Mesodermal cell (in vitro differentiated cells): ENCODE measurements at regions not wholly inside any gene's neighbourhood (a gene's known extent, or its start where the extent isn't known, plus 50 kb on each side); places are given as distances from the start of the nearest gene placed in this dataset.

Experiments used
- H3K27ac ChIP-seq: 2 replicates; pipeline ENCODE4 v1.7.0; 2013; ENCODE audit warnings: mild to moderate bottlenecking, low read depth, low read length, moderate library complexity; ENCODE audit not compliant: severe bottlenecking
- H3K36me3 ChIP-seq: 2 replicates; pipeline ENCODE4 v1.7.1; 2013; ENCODE audit warnings: mild to moderate bottlenecking, low read length, moderate library complexity; ENCODE audit not compliant: control insufficient read depth, insufficient read depth
- H3K4me1 ChIP-seq: one replicate; pipeline ENCODE4 v1.7.1; 2013; ENCODE audit warnings: mild to moderate bottlenecking, low read length; ENCODE audit not compliant: insufficient read depth, control insufficient read depth, poor library complexity, severe bottlenecking
- H3K4me3 ChIP-seq: 2 replicates; pipeline ENCODE4 v1.7.0; 2013; ENCODE audit warnings: low read length, control low read depth, mild to moderate bottlenecking; ENCODE audit not compliant: insufficient read depth, poor library complexity, severe bottlenecking; ENCODE audit errors: extremely low read depth
- H3K9me3 ChIP-seq: 2 replicates; pipeline ENCODE4 v1.7.1; 2013; ENCODE audit warnings: mild to moderate bottlenecking, low read length, moderate library complexity; ENCODE audit not compliant: control insufficient read depth
- WGBS, 2 experiments: methylation state at CpG; one replicate each; pipeline ENCODE4 v1.1.5; 2013; ENCODE audit warnings: missing lambda C conversion rate in 2 of 2; ENCODE audit not compliant: insufficient coverage in 2 of 2; 5-methylcytosine and 5-hydroxymethylcytosine counted together

DNA sequence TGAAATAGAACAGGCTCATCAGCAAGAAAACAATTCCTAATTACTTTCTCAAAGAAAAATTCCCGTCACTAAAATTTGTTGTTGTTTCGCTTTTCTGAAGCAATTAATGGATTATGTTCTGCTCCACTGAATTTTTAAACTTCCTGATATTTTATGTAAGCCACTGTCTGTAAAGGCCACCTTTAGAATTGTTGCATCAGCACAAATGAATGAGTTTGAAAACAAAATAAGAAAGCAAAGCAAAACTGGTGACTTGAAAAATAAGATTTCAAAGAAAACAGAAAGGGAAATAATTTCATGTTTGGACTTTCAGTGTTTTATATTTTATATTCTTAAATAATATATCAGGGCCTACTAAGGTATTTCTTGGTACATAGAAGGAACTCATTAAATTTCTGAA is 636.3 kb upstream of the TYRP1 start:
- Histone ChIP-seq H3K4me1 (no peaks in the 10 kb centered on the region), H3K4me3 (no peak overlapping the region), H3K27ac (no peak overlapping the region), H3K9me3 (peaks cover 16% of the 10 kb centered on the region), H3K36me3 (no peaks in the 10 kb centered on the region)
- WGBS, 2 experiments: no CpG with 5 or more reads among the region's 2 CpGs

- Histone ChIP-seq H3K36me3 (no peaks in the 10 kb centered on the region), H3K27ac (no peak overlapping the region), H3K4me1 (peaks cover 2% of the 10 kb centered on the region), H3K9me3 (peaks cover 4% of the 10 kb centered on the region), H3K4me3 (no peak overlapping the region)
- WGBS, 2 experiments: 100% methylated on average over 1 of the region's 2 CpGs; no CpG with 5 or more reads in 1 of the 2 experiments
Observed at GRCh38 chr9:12060067-12060466, 633.1 kb upstream of the TYRP1 start.

GRCh38 chr9:12060811-12061210 is 632.4 kb upstream of the TYRP1 start:
- H3K4me1 ChIP-seq: peaks cover 6% of the 10 kb centered on the region
- no peaks in the 10 kb centered on the region for H3K36me3 ChIP-seq
- no peak overlapping the region for H3K4me3 ChIP-seq
- WGBS, 2 experiments: 100% methylated on average over 1 of the region's 2 CpGs; no CpG with 5 or more reads in 1 of the 2 experiments
- peaks cover 3% of the 10 kb centered on the region for H3K9me3 ChIP-seq
- no peak overlapping the region for H3K27ac ChIP-seq

DNA sequence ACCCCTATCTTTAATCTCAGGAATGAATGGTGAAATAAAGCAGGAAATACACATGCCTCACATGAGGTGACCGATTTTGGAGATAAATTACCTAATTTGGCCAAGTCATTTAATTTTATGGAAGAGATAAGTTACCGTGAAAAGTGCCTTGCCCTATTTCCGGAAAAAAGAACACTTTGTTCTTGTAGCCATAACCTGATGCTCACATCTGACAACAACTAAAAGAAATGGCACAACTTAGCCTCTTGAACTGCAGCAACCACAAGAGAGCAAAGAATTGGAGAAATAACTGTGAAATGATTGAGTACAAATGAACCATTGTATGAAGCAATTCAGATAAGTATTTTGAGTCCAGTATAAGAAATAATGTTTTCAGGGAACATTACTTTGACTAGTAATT is 628.1 kb upstream of the TYRP1 start:
- WGBS, 2 experiments: 83% methylated on average over 1 of the region's 3 CpGs; no CpG with 5 or more reads in 1 of the 2 experiments

GRCh38 chr9:12065686-12066085 is 627.5 kb upstream of the TYRP1 start:
- H3K9me3 ChIP-seq: no peaks in the 10 kb centered on the region
- no peak overlapping the region for H3K27ac ChIP-seq
- H3K4me1 ChIP-seq: peaks cover 6% of the 10 kb centered on the region
- no peaks in the 10 kb centered on the region for H3K36me3 ChIP-seq
- 94 to 97% methylated on average over 2 to 3 of the region's 3 CpGs for WGBS, 2 experiments
- no peak overlapping the region for H3K4me3 ChIP-seq

More for the DNA sequence above, 628.1 kb upstream of the TYRP1 start:
- Histone ChIP-seq H3K4me1 (peaks cover 6% of the 10 kb centered on the region), H3K27ac (peak overlapping the region; percentile 30), H3K36me3 (no peaks in the 10 kb centered on the region), H3K9me3 (no peaks in the 10 kb centered on the region), H3K4me3 (no peak overlapping the region)

DNA sequence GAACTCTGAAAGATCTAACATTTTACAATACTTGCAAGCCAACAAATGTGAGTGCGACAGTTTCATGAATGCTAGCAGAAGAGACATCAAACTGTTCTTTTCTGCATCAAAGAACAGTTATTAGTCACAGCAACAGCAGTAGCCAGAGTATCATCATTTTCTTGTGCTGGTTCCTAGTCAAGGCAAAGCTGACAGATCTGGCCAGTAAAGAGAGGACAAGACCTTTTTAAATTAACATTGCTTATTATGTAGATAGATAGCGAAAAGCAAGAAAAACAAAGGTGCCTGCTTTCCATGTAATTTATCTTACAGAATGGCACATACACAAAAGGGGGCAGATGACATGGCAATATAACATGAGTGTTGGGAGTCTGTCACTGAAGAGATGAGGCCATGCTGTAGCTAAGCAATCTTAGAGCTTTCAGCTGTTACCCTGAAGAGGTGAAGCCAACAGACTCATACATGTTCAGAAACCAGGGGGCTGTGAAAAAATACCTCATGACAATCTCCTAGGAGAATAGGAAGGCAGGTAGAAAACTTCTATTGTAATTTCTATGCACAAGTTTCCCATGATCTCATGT is 626.6 kb upstream of the TYRP1 start:
- 67 to 100% methylated on average over 1 of the region's 2 CpGs for WGBS, 2 experiments
- no peaks in the 10 kb centered on the region for H3K9me3 ChIP-seq
- H3K4me3 ChIP-seq: no peak overlapping the region
- H3K4me1 ChIP-seq: peaks cover 6% of the 10 kb centered on the region
- H3K27ac ChIP-seq: no peak overlapping the region
- no peaks in the 10 kb centered on the region for H3K36me3 ChIP-seq

DNA sequence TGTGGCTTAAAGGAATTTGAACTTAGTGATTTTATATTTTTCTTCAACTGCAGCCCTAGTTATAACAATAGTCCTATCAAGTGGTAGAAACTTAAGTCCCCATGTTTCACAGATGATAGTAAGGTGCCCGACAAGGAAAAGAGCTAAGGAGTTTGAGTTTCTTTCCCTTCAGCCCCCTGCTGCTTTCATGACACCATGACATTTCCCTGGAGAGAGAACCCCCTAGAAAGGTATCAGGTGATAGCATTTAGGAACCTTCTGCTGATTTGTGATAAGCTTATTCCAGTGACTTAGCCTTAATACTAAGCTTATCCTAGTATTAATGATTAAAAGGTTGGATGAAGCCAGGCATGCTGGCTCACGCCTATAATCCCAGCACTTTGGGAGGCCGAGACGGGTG is 623.8 kb upstream of the TYRP1 start:
- H3K4me3 ChIP-seq: no peak overlapping the region
- peaks cover 6% of the 10 kb centered on the region for H3K4me1 ChIP-seq
- WGBS, 2 experiments: 96% methylated on average over 3 to 4 of the region's 4 CpGs
- no peaks in the 10 kb centered on the region for H3K36me3 ChIP-seq
- H3K27ac ChIP-seq: no peak overlapping the region
- no peaks in the 10 kb centered on the region for H3K9me3 ChIP-seq

DNA sequence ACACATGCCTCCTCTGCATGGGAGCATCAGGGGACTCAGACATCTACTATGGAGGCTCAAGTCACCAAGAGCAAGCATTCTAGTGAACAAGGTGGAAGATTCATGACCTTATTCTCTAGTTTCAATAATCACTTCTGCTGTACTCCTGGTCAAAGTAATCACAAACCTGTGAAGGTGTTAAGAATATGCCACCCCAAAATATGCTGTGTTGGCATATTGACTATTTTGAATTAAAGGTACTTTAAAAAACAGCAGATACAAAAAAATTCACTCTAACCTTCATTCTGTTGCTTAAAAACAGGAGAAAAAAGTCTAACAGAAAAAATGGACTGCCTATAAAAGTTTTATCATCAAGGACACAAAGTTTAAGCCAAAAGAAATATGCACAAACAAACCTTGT is 607.8 kb upstream of the TYRP1 start:
- no peaks in the 10 kb centered on the region for H3K36me3 ChIP-seq
- H3K27ac ChIP-seq: no peak overlapping the region
- no peaks in the 10 kb centered on the region for H3K9me3 ChIP-seq
- no peak overlapping the region for H3K4me3 ChIP-seq
- H3K4me1 ChIP-seq: no peaks in the 10 kb centered on the region

GRCh38 chr9:12091865-12092527 is 601.2 kb upstream of the TYRP1 start:
- H3K36me3 ChIP-seq: no peaks in the 10 kb centered on the region
- H3K27ac ChIP-seq: no peak overlapping the region
- no peaks in the 10 kb centered on the region for H3K4me1 ChIP-seq
- no peaks in the 10 kb centered on the region for H3K9me3 ChIP-seq
- H3K4me3 ChIP-seq: no peak overlapping the region
- WGBS, 2 experiments: 70 to 76% methylated on average over 5 to 6 of the region's 6 CpGs

- WGBS, 2 experiments: no CpG with 5 or more reads among the region's 1 CpG
- H3K9me3 ChIP-seq: no peaks in the 10 kb centered on the region
- H3K27ac ChIP-seq: no peak overlapping the region
- H3K36me3 ChIP-seq: no peaks in the 10 kb centered on the region
- H3K4me1 ChIP-seq: no peaks in the 10 kb centered on the region
- H3K4me3 ChIP-seq: no peak overlapping the region
Observed at GRCh38 chr9:12094046-12094445, 599.1 kb upstream of the TYRP1 start.

GRCh38 chr9:12095931-12096330 is 597.3 kb upstream of the TYRP1 start:
- H3K4me3 ChIP-seq: no peak overlapping the region
- H3K27ac ChIP-seq: no peak overlapping the region
- no peaks in the 10 kb centered on the region for H3K36me3 ChIP-seq
- no peaks in the 10 kb centered on the region for H3K4me1 ChIP-seq
- 93 to 96% methylated on average over 4 of the region's 4 CpGs for WGBS, 2 experiments
- peaks cover 4% of the 10 kb centered on the region for H3K9me3 ChIP-seq
